Body of pancreas (tissue), 4 donors: ENCODE measurements at regions not wholly inside any gene's neighbourhood (a gene's known extent, or its start where the extent isn't known, plus 50 kb on each side); places are given as distances from the start of the nearest gene placed in this dataset.

ENCODE experiments used
- ATAC-seq: fragments of 150-250 bp; one replicate; pipeline ENCODE4 v1.9.1; 2016
- DNase-seq, 4 donors: peaks; one replicate each; pipeline ENCODE4 v3.0.0-alpha.2; 2019
- H3K27ac ChIP-seq, 4 donors: fragments of 200-600 bp; sonication (generic); 1 replicate in 3 of 4; 2 replicates in 1 of 4; pipeline versions ENCODE4 v1.5.1 to v1.6.1; 2016 to 2019; ENCODE audit warnings: mild to moderate bottlenecking in 1 of 4, mixed read lengths in 1 of 4, moderate library complexity in 1 of 4
- H3K27me3 ChIP-seq, 2 donors: fragments of 200-600 bp; sonication (generic); one replicate each; pipeline ENCODE4 v1.6.0; 2016; ENCODE audit warnings: mild to moderate bottlenecking in 1 of 2
- H3K36me3 ChIP-seq, 2 donors: fragments of 200-600 bp; sonication (generic); replicated peaks in 1 of 2; 2 replicates each; pipeline ENCODE4 v1.5.1; 2016; ENCODE audit warnings: low read depth in 2 of 2; ENCODE audit not compliant: insufficient read depth in 1 of 2
- H3K4me1 ChIP-seq: fragments of 200-600 bp; sonication (generic); one replicate; pipeline ENCODE4 v1.6.0; 2016
- H3K4me3 ChIP-seq, 2 donors: fragments of 200-600 bp; sonication (generic); 1 replicate in 1 of 2; 2 replicates in 1 of 2; pipeline ENCODE4 v1.5.1; 2016 to 2019
- H3K9me3 ChIP-seq, 3 donors: fragments of 200-600 bp; sonication (generic); 1 replicate in 2 of 3; 2 replicates in 1 of 3; pipeline ENCODE4 v1.5.1; 2016
- POLR2A ChIP-seq, 3 donors: fragments of 450-650 bp; IDR thresholded peaks; one replicate each; pipeline ENCODE4 v1.6.1; 2016; ENCODE audit warnings: antibody characterized with exemption in 3 of 3, mild to moderate bottlenecking in 2 of 3
- WGBS, 2 donors: methylation state at CpG; one replicate each; pipeline ENCODE4 v1.1.5; 2017; 5-methylcytosine and 5-hydroxymethylcytosine counted together
- intact Hi-C: fragments of 100-400 bp; cut with DNase I; formaldehyde crosslinking; loops from one replicate; pipeline ENCODE4 v1.15.1; 2023
- TF ChIP-seq, protein P1 (sequence below), 7 experiments: fragments of 450-650 bp in 4 of 7; fragments of 200-600 bp in 3 of 7; sonication (generic) in 3 of 7; IDR thresholded peaks; one replicate each; pipeline ENCODE4 v1.5.1; 2016 to 2019; ENCODE audit warnings: antibody characterized with exemption in 7 of 7

GRCh38 chr1:106756752-106757151 lies 299.7 kb upstream of the PRMT6 start:
- 53 to 70% methylated on average over 1 of the region's 1 CpG for WGBS, 2 donors

DNA sequence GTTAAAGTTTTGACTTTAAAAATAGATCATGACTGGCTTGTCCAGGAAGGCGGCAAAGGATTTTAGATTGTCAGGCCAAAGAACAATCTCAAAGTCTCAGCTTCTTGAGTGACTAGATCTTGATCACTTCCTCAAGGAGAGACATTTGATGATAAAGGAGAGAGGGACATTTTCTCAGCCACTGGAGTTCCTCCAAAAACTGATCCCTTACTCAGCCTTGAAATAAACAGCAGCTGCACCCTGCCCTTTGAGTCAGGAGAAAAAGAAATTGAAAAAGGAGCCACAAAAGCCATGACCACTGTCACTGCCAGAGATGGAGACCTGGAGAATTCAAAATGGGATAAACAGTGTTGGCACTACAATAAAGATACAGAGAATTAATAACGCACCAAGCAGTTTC lies 288.4 kb upstream of the PRMT6 start:
- H3K27me3 ChIP-seq = no peaks in the 10 kb centered on the region
- no peaks in the 10 kb centered on the region for H3K4me1 ChIP-seq
- no peak overlapping the region for H3K27ac ChIP-seq
- TF ChIP-seq POLR2A (IDR thresholded peaks at IDR 0.05) = no peak
- TF ChIP-seq, protein P1, sequence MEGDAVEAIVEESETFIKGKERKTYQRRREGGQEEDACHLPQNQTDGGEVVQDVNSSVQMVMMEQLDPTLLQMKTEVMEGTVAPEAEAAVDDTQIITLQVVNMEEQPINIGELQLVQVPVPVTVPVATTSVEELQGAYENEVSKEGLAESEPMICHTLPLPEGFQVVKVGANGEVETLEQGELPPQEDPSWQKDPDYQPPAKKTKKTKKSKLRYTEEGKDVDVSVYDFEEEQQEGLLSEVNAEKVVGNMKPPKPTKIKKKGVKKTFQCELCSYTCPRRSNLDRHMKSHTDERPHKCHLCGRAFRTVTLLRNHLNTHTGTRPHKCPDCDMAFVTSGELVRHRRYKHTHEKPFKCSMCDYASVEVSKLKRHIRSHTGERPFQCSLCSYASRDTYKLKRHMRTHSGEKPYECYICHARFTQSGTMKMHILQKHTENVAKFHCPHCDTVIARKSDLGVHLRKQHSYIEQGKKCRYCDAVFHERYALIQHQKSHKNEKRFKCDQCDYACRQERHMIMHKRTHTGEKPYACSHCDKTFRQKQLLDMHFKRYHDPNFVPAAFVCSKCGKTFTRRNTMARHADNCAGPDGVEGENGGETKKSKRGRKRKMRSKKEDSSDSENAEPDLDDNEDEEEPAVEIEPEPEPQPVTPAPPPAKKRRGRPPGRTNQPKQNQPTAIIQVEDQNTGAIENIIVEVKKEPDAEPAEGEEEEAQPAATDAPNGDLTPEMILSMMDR (IDR thresholded peaks at IDR 0.05) = no peak
- no peaks in the 10 kb centered on the region for H3K9me3 ChIP-seq
- H3K36me3 ChIP-seq = no peaks in the 10 kb centered on the region
- H3K4me3 ChIP-seq = no peak overlapping the region
- no peak for DNase-seq
- intact Hi-C loops = no loop called here
- WGBS, 2 donors = 28 to 45% methylated on average over 2 of the region's 2 CpGs
- ATAC-seq = no peak

More at GRCh38 chr1:106756752-106757151, 299.7 kb upstream of the PRMT6 start:
- H3K27ac ChIP-seq = no peak overlapping the region
- H3K4me3 ChIP-seq = no peak overlapping the region
- intact Hi-C loops = no loop called here
- no peaks in the 10 kb centered on the region for H3K36me3 ChIP-seq
- H3K27me3 ChIP-seq = no peaks in the 10 kb centered on the region
- TF ChIP-seq, protein P1 (IDR thresholded peaks at IDR 0.05) = no peak
- no peak for TF ChIP-seq POLR2A (IDR thresholded peaks at IDR 0.05)
- ATAC-seq = no peak
- no peaks in the 10 kb centered on the region for H3K9me3 ChIP-seq
- DNase-seq = no peak
- H3K4me1 ChIP-seq = no peaks in the 10 kb centered on the region

GRCh38 chr1:106768501-106768900 lies 288.0 kb upstream of the PRMT6 start:
- DNase-seq (no peak), ATAC-seq (peak; percentile 27)
- WGBS, 2 donors = 26 to 30% methylated on average over 2 of the region's 2 CpGs
- Histone ChIP-seq H3K36me3 (no peaks in the 10 kb centered on the region), H3K27me3 (no peaks in the 10 kb centered on the region), H3K4me3 (no peak overlapping the region), H3K9me3 (no peaks in the 10 kb centered on the region), H3K27ac (no peak overlapping the region), H3K4me1 (no peaks in the 10 kb centered on the region)
- intact Hi-C loops = no loop called here
- no peak for TF ChIP-seq POLR2A (IDR thresholded peaks at IDR 0.05)
- TF ChIP-seq, protein P1 (IDR thresholded peaks at IDR 0.05) = no peak

- TF ChIP-seq, protein P1 (IDR thresholded peaks at IDR 0.05) = no peak
- TF ChIP-seq POLR2A (IDR thresholded peaks at IDR 0.05) = no peak
- H3K27me3 ChIP-seq = no peaks in the 10 kb centered on the region
- DNase-seq (no peak), ATAC-seq (no peak)
- 35 to 56% methylated on average over 2 of the region's 2 CpGs for WGBS, 2 donors
- H3K4me1 ChIP-seq = no peaks in the 10 kb centered on the region
- no peaks in the 10 kb centered on the region for H3K36me3 ChIP-seq
- no peaks in the 10 kb centered on the region for H3K9me3 ChIP-seq
- no peak overlapping the region for H3K27ac ChIP-seq
- intact Hi-C loops = no loop called here
- no peak overlapping the region for H3K4me3 ChIP-seq
These were observed 283.3 kb upstream of the PRMT6 start for GRCh38 chr1:106773206-106773605.

DNA sequence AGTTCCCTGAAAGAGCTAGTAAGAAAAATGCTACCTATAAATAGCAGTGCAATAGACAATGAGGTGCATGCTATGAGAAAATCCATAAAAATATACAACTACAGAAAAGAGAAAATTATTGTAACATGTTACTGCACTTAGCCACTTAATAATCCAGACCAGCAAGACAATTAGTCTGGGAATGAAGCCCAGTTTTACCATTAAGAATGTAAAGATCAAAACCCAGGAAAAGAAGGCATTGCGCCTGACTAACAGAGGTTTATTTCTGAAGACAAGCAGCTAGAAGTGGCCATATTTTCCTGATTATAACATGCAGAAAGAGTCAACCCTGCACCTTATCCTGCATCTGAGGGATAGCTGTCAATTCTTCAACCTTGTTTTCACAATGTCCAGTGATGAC lies 276.4 kb upstream of the PRMT6 start:
- Histone ChIP-seq H3K36me3 (no peaks in the 10 kb centered on the region), H3K4me1 (no peaks in the 10 kb centered on the region), H3K27me3 (no peaks in the 10 kb centered on the region), H3K9me3 (no peaks in the 10 kb centered on the region), H3K27ac (no peak overlapping the region), H3K4me3 (no peak overlapping the region)
- no peak for TF ChIP-seq POLR2A (IDR thresholded peaks at IDR 0.05)
- TF ChIP-seq, protein P1 (IDR thresholded peaks at IDR 0.05) = no peak
- WGBS, 2 donors = 78 to 86% methylated on average over 1 of the region's 1 CpG
- DNase-seq = no peak
- ATAC-seq = no peak
- intact Hi-C loops = no loop called here
